BLaER1 treated with 17β-estradiol and CSF1 and Interleukin-3, amounts not matched to agents 10 nM and 100 nM (cell line): ENCODE measurements at regions not wholly inside any gene's neighbourhood (a gene's known extent, or its start where the extent isn't known, plus 50 kb on each side); places are given as distances from the start of the nearest gene placed in this dataset.

ENCODE experiments used
- H3K27ac ChIP-seq, 11 experiments: shearing (Covaris generic); formaldehyde crosslinking; 2 replicates each; pipeline ENCODE4 v1.8.1; 2022
- H3K27me3 ChIP-seq, 11 experiments: shearing (Covaris generic); formaldehyde crosslinking; 2 replicates each; pipeline ENCODE4 v1.8.1; 2022
- H3K36me3 ChIP-seq, 11 experiments: shearing (Covaris generic); formaldehyde crosslinking; 2 replicates each; pipeline ENCODE4 v1.8.1; 2022
- H3K4me1 ChIP-seq, 10 experiments: shearing (Covaris generic); formaldehyde crosslinking; 2 replicates each; pipeline ENCODE4 v1.8.1; 2022
- H3K4me2 ChIP-seq, 11 experiments: shearing (Covaris generic); formaldehyde crosslinking; 2 replicates each; pipeline ENCODE4 v1.8.1; 2022
- H3K4me3 ChIP-seq, 10 experiments: shearing (Covaris generic); formaldehyde crosslinking; 2 replicates each; pipeline ENCODE4 v1.8.1; 2022
- H3K9ac ChIP-seq, 11 experiments: shearing (Covaris generic); formaldehyde crosslinking; 2 replicates each; pipeline ENCODE4 v1.8.1; 2022
- H3K9me3 ChIP-seq, 11 experiments: shearing (Covaris generic); formaldehyde crosslinking; replicated peaks in 1 of 11; 2 replicates each; pipeline ENCODE4 v1.8.1; 2022
- H4K20me1 ChIP-seq, 11 experiments: shearing (Covaris generic); formaldehyde crosslinking; 2 replicates each; pipeline ENCODE4 v1.8.1; 2022
- Cebpa-rat ChIP-seq, 11 experiments: shearing (Covaris generic); IDR thresholded peaks; 2 replicates each; pipeline ENCODE4 v1.8.1; 2022

GRCh38 chr2:5953525-5953924 lies 261.3 kb downstream of the SOX11 start:
- Histone ChIP-seq H4K20me1 (no peaks in the 10 kb centered on the region), H3K36me3 (no peaks in the 10 kb centered on the region), H3K4me3 (no peak overlapping the region), H3K4me1 (0 out of 20 replicates have a peak, but pooled peaks cover 0 to 7% (median 0%) of the 10 kb centered on the region in 10 experiments), H3K27me3 (no peaks in the 10 kb centered on the region), H3K9ac (no peak overlapping the region), H3K4me2 (no peak overlapping the region), H3K27ac (no peak overlapping the region), H3K9me3 (peaks cover 0 to 5% (median 0%) of the 10 kb centered on the region in 11 experiments; a peak in 1 of 22 replicates)
- no peak for TF ChIP-seq Cebpa-rat (IDR thresholded peaks at IDR 0.05)

GRCh38 chr2:5954509-5954908 lies 262.3 kb downstream of the SOX11 start:
- Histone ChIP-seq H4K20me1 (no peaks in the 10 kb centered on the region), H3K4me3 (no peak overlapping the region), H3K36me3 (no peaks in the 10 kb centered on the region), H3K9ac (no peak overlapping the region), H3K27ac (no peak overlapping the region), H3K4me1 (0 out of 20 replicates have a peak, but pooled peaks cover 0 to 7% (median 0%) of the 10 kb centered on the region in 10 experiments), H3K27me3 (no peaks in the 10 kb centered on the region), H3K4me2 (no peak overlapping the region), H3K9me3 (peaks cover 0 to 5% (median 0%) of the 10 kb centered on the region in 11 experiments; a peak in 1 of 22 replicates)
- no peak for TF ChIP-seq Cebpa-rat (IDR thresholded peaks at IDR 0.05)

- TF ChIP-seq Cebpa-rat (IDR thresholded peaks at IDR 0.05): no peak
Measured at GRCh38 chr2:5955921-5956320, 263.7 kb downstream of the SOX11 start.

GRCh38 chr2:5959836-5960820 lies 267.9 kb downstream of the SOX11 start:
- Histone ChIP-seq H3K4me3 (no peak overlapping the region), H3K4me2 (no peak overlapping the region), H3K36me3 (no peaks in the 10 kb centered on the region), H3K27me3 (no peaks in the 10 kb centered on the region), H3K27ac (no peak overlapping the region), H3K9me3 (peaks cover 2 to 20% (median 11%) of the 10 kb centered on the region in 11 experiments; a peak in 15 of 22 replicates), H4K20me1 (no peaks in the 10 kb centered on the region), H3K9ac (no peak overlapping the region), H3K4me1 (peaks cover 0 to 7% (median 3%) of the 10 kb centered on the region in 10 experiments; a peak in 6 of 20 replicates)
- no peak for TF ChIP-seq Cebpa-rat (IDR thresholded peaks at IDR 0.05)

More at GRCh38 chr2:5955921-5956320, 263.7 kb downstream of the SOX11 start:
- H3K36me3 ChIP-seq: no peaks in the 10 kb centered on the region
- no peaks in the 10 kb centered on the region; a peak in 1 of 22 replicates for H3K9me3 ChIP-seq
- H3K9ac ChIP-seq: no peak overlapping the region
- no peak overlapping the region for H3K27ac ChIP-seq
- no peaks in the 10 kb centered on the region for H4K20me1 ChIP-seq
- no peaks in the 10 kb centered on the region for H3K27me3 ChIP-seq
- H3K4me3 ChIP-seq: no peak overlapping the region
- H3K4me1 ChIP-seq: 0 out of 20 replicates have a peak, but pooled peaks cover 0 to 7% (median 0%) of the 10 kb centered on the region in 10 experiments
- H3K4me2 ChIP-seq: no peak overlapping the region

GRCh38 chr2:5967506-5967905 lies 275.3 kb downstream of the SOX11 start:
- H3K27ac ChIP-seq: no peak overlapping the region
- H4K20me1 ChIP-seq: no peaks in the 10 kb centered on the region
- peaks cover 2 to 26% (median 17%) of the 10 kb centered on the region in 11 experiments; a peak in 17 of 22 replicates for H3K9me3 ChIP-seq
- no peak overlapping the region for H3K4me2 ChIP-seq
- H3K27me3 ChIP-seq: no peaks in the 10 kb centered on the region
- peaks cover 0 to 7% (median 3%) of the 10 kb centered on the region in 10 experiments; a peak in 6 of 20 replicates for H3K4me1 ChIP-seq
- H3K4me3 ChIP-seq: no peak overlapping the region
- H3K9ac ChIP-seq: no peak overlapping the region
- no peak for TF ChIP-seq Cebpa-rat (IDR thresholded peaks at IDR 0.05)
- no peaks in the 10 kb centered on the region for H3K36me3 ChIP-seq

- no peaks in the 10 kb centered on the region for H4K20me1 ChIP-seq
- no peaks in the 10 kb centered on the region for H3K27me3 ChIP-seq
- no peak overlapping the region for H3K4me2 ChIP-seq
- H3K4me3 ChIP-seq: no peak overlapping the region
- no peak overlapping the region for H3K9ac ChIP-seq
- peaks cover 0 to 16% (median 1%) of the 10 kb centered on the region in 11 experiments; a peak in 12 of 22 replicates for H3K9me3 ChIP-seq
- H3K4me1 ChIP-seq: peaks cover 0 to 13% (median 7%) of the 10 kb centered on the region in 10 experiments; a peak in 12 of 20 replicates
- no peaks in the 10 kb centered on the region for H3K36me3 ChIP-seq
- H3K27ac ChIP-seq: no peak overlapping the region
- no peak for TF ChIP-seq Cebpa-rat (IDR thresholded peaks at IDR 0.05)
Measured at GRCh38 chr2:5969303-5969702, 277.1 kb downstream of the SOX11 start.

- Histone ChIP-seq H3K9ac (no peak overlapping the region), H3K4me2 (no peak overlapping the region), H3K36me3 (no peaks in the 10 kb centered on the region), H4K20me1 (no peaks in the 10 kb centered on the region), H3K4me3 (no peak overlapping the region), H3K27me3 (no peaks in the 10 kb centered on the region), H3K9me3 (peaks cover 0 to 13% (median 0%) of the 10 kb centered on the region in 11 experiments; a peak in 9 of 22 replicates), H3K4me1 (peaks cover 0 to 15% (median 9%) of the 10 kb centered on the region in 10 experiments; a peak in 13 of 20 replicates), H3K27ac (no peak overlapping the region)
- TF ChIP-seq Cebpa-rat (IDR thresholded peaks at IDR 0.05): no peak
Measured at GRCh38 chr2:5970347-5970746, 278.2 kb downstream of the SOX11 start.

GRCh38 chr2:5974477-5974876 lies 282.3 kb downstream of the SOX11 start:
- H3K4me3 ChIP-seq: no peak overlapping the region
- peaks cover 0 to 15% (median 9%) of the 10 kb centered on the region in 10 experiments; a peak in 13 of 20 replicates for H3K4me1 ChIP-seq
- no peaks in the 10 kb centered on the region for H4K20me1 ChIP-seq
- peak overlapping the region in 8 of 11 experiments; percentile 21 to 76 (median 58); a peak in 15 of 22 replicates for H3K4me2 ChIP-seq
- H3K9ac ChIP-seq: no peak overlapping the region
- H3K9me3 ChIP-seq: no peaks in the 10 kb centered on the region
- no peaks in the 10 kb centered on the region for H3K27me3 ChIP-seq
- H3K27ac ChIP-seq: no peak overlapping the region
- H3K36me3 ChIP-seq: no peaks in the 10 kb centered on the region
- TF ChIP-seq Cebpa-rat (IDR thresholded peaks at IDR 0.05): no peak

- Histone ChIP-seq H3K4me2 (no peak overlapping the region), H3K4me1 (peaks cover 0 to 15% (median 9%) of the 10 kb centered on the region in 10 experiments; a peak in 13 of 20 replicates), H3K36me3 (no peaks in the 10 kb centered on the region), H3K9ac (no peak overlapping the region), H3K9me3 (no peaks in the 10 kb centered on the region), H3K27me3 (no peaks in the 10 kb centered on the region), H3K27ac (no peak overlapping the region), H4K20me1 (no peaks in the 10 kb centered on the region), H3K4me3 (no peak overlapping the region)
- TF ChIP-seq Cebpa-rat (IDR thresholded peaks at IDR 0.05): no peak
Measured at GRCh38 chr2:5975401-5975800, 283.2 kb downstream of the SOX11 start.
